Loucy (cell line): ENCODE measurements at regions not wholly inside any gene's neighbourhood (a gene's known extent, or its start where the extent isn't known, plus 50 kb on each side); places are given as distances from the start of the nearest gene placed in this dataset.

ENCODE experiments used
- CTCF ChIP-seq: fragments of 200-600 bp; sonication (generic); conservative IDR thresholded peaks from 2 replicates; pipeline ENCODE4 v1.5.1; 2014; ENCODE audit warnings: mild to moderate bottlenecking, antibody characterized with exemption, low read length
- EZH2phosphoT487 ChIP-seq: fragments of 200-600 bp; IDR thresholded peaks from 2 replicates; pipeline ENCODE4 v1.6.1; 2018; ENCODE audit warnings: antibody characterized with exemption, mild to moderate bottlenecking, moderate library complexity, borderline replicate concordance

- no peak for TF ChIP-seq CTCF
- no peak for TF ChIP-seq EZH2phosphoT487
These were observed 128.3 kb upstream of the MAN2A1 start for GRCh38 chr5:109561447-109561846.
